ENCODE measurements at regions not wholly inside any gene's neighbourhood (a gene's known extent, or its start where the extent isn't known, plus 50 kb on each side); places are given as distances from the start of the nearest gene placed in this dataset.
"Not testable (repeated sequence)": the region's sequence is repeated elsewhere in the genome, so short reads cannot be mapped to it uniquely, and the experiment has no call there.

GRCh38 chr9:25177858-25178257 lies 500.4 kb downstream of the TUSC1 start:
- H3K27me3 Mint-ChIP-seq, result no peaks in the 10 kb centered on the region
- DNase-seq (no peak), ATAC-seq (ENCODE audit: low read depth) (no peak)
- H3K4me3 Mint-ChIP-seq, result no peak overlapping the region
- H3K9me3 Mint-ChIP-seq, result peaks cover 11% of the 10 kb centered on the region
- no peaks in the 10 kb centered on the region for H3K4me1 Mint-ChIP-seq
- ChIA-PET CTCF (no interaction called here), POLR2A (no interaction called here)
- no peak for TF ChIP-seq CTCF (IDR thresholded peaks at IDR 0.05)
- no peaks in the 10 kb centered on the region for H3K36me3 Mint-ChIP-seq (ENCODE audit: low read depth)
- intact Hi-C loops (cut with micrococcal nuclease), result no loop called here
- no peak overlapping the region for H3K27ac Mint-ChIP-seq

GRCh38 chr9:25129537-25129936 lies 548.7 kb downstream of the TUSC1 start:
- intact Hi-C loops (cut with micrococcal nuclease), result no loop called here
- POLR2A ChIA-PET, result no interaction called here
- Mint-ChIP-seq H3K4me3 (no peak overlapping the region), H3K4me1 (no peaks in the 10 kb centered on the region), H3K36me3 (ENCODE audit: low read depth) (no peaks in the 10 kb centered on the region), H3K9me3 (peaks cover 6% of the 10 kb centered on the region), H3K27ac (no peak overlapping the region), H3K27me3 (no peaks in the 10 kb centered on the region)
- no peak for DNase-seq
- no peak for TF ChIP-seq CTCF (IDR thresholded peaks at IDR 0.05)
- ATAC-seq (ENCODE audit: low read depth), result no peak
- CTCF ChIA-PET, result no interaction called here

- Mint-ChIP-seq H3K9me3 (peaks cover 4% of the 10 kb centered on the region), H3K27ac (no peak overlapping the region), H3K4me3 (no peak overlapping the region), H3K4me1 (no peaks in the 10 kb centered on the region), H3K27me3 (no peaks in the 10 kb centered on the region), H3K36me3 (ENCODE audit: low read depth) (no peaks in the 10 kb centered on the region)
- no peak for TF ChIP-seq CTCF (IDR thresholded peaks at IDR 0.05)
- POLR2A ChIA-PET, result no interaction called here
- ATAC-seq (ENCODE audit: low read depth) (no peak), DNase-seq (no peak)
- CTCF ChIA-PET, result no interaction called here
- intact Hi-C loops (cut with micrococcal nuclease), result no loop called here
Observed at GRCh38 chr9:25121811-25122210, 556.4 kb downstream of the TUSC1 start.

GRCh38 chr9:25119041-25119440 lies 559.2 kb downstream of the TUSC1 start:
- intact Hi-C loops (cut with micrococcal nuclease), result no loop called here
- H3K36me3 Mint-ChIP-seq (ENCODE audit: low read depth), result no peaks in the 10 kb centered on the region
- DNase-seq (no peak), ATAC-seq (ENCODE audit: low read depth) (no peak)
- ChIA-PET POLR2A (no interaction called here), CTCF (no interaction called here)
- peaks cover 8% of the 10 kb centered on the region for H3K9me3 Mint-ChIP-seq
- H3K4me1 Mint-ChIP-seq, result no peaks in the 10 kb centered on the region
- TF ChIP-seq CTCF (IDR thresholded peaks at IDR 0.05), result no peak
- H3K27ac Mint-ChIP-seq, result no peak overlapping the region
- H3K4me3 Mint-ChIP-seq, result no peak overlapping the region
- H3K27me3 Mint-ChIP-seq, result no peaks in the 10 kb centered on the region

GRCh38 chr9:25117791-25118190 lies 560.5 kb downstream of the TUSC1 start:
- TF ChIP-seq CTCF (IDR thresholded peaks at IDR 0.05), result no peak
- ATAC-seq (ENCODE audit: low read depth) (no peak), DNase-seq (no peak)
- CTCF ChIA-PET, result no interaction called here
- H3K4me3 Mint-ChIP-seq, result no peak overlapping the region
- intact Hi-C loops (cut with micrococcal nuclease), result no loop called here
- H3K4me1 Mint-ChIP-seq, result no peaks in the 10 kb centered on the region
- no peaks in the 10 kb centered on the region for H3K36me3 Mint-ChIP-seq (ENCODE audit: low read depth)
- H3K27ac Mint-ChIP-seq, result no peak overlapping the region
- POLR2A ChIA-PET, result no interaction called here
- peaks cover 6% of the 10 kb centered on the region for H3K9me3 Mint-ChIP-seq
- no peaks in the 10 kb centered on the region for H3K27me3 Mint-ChIP-seq

GRCh38 chr9:25102204-25102603 lies 556.5 kb upstream of the IZUMO3 start:
- H3K9me3 Mint-ChIP-seq; H3K27ac Mint-ChIP-seq; DNase-seq; H3K36me3 Mint-ChIP-seq (ENCODE audit: low read depth); POLR2A ChIA-PET; H3K4me3 Mint-ChIP-seq; H3K27me3 Mint-ChIP-seq; ATAC-seq (ENCODE audit: low read depth); CTCF ChIA-PET; intact Hi-C loops (cut with micrococcal nuclease); H3K4me1 Mint-ChIP-seq: not testable (repeated sequence)

Measured in activated B cell treated with CpG ODN at 0.5 μM for 24 hours (primary cell).